ENCODE measurements at regions not wholly inside any gene's neighbourhood (a gene's known extent, or its start where the extent isn't known, plus 50 kb on each side); places are given as distances from the start of the nearest gene placed in this dataset.
A peak's percentile ranks its signal among the peaks of the same experiment; 100 is the strongest.

- TF ChIP-seq TEAD4 (IDR thresholded peaks at IDR 0.05): no peak
These were observed 762.5 kb downstream of the PCDH7 start for GRCh38 chr4:31482691-31483090.

- TF ChIP-seq ZBTB7A (IDR thresholded peaks at IDR 0.05; ENCODE audit: low read depth) (no peak), CEBPB (IDR thresholded peaks at IDR 0.05) (no peak), MAX (IDR thresholded peaks at IDR 0.05) (no peak)
These were observed 796.4 kb downstream of the PCDH7 start for GRCh38 chr4:31516520-31516919.

DNA sequence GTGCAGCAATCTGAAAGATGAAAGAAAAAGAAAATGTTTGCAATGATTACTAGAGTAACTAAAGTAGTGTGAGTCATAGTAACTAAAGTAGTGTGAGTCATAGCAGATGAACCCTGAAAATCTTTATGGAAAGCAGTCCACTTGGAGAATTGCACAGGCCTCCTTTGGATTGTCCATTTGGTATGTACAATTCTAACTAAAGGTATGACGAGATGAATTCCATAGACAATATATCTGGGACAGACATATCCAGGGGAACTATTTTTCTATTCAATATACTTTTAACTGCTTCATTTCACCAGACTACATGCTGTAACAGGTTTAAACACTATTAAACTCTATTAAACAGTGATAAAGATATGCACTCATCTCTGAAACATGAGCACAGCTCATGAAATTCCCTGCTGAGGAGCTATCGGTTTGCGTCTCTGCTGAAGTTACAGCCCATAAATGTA is 798.7 kb downstream of the PCDH7 start:
- TF ChIP-seq MAX (IDR thresholded peaks at IDR 0.05) (no peak), USF1 (IDR thresholded peaks at IDR 0.05) (no peak), CEBPB (IDR thresholded peaks at IDR 0.05) (no peak), FOXM1 (IDR thresholded peaks at IDR 0.05; ENCODE audit: borderline replicate concordance, low read depth) (no peak), NFIC (IDR thresholded peaks at IDR 0.05) (no peak), CREB1 (IDR thresholded peaks at IDR 0.05; ENCODE audit: low read depth) (no peak), TCF12 (IDR thresholded peaks at IDR 0.05; ENCODE audit: low read depth) (no peak)
- TF ChIP-seq, protein P1, sequence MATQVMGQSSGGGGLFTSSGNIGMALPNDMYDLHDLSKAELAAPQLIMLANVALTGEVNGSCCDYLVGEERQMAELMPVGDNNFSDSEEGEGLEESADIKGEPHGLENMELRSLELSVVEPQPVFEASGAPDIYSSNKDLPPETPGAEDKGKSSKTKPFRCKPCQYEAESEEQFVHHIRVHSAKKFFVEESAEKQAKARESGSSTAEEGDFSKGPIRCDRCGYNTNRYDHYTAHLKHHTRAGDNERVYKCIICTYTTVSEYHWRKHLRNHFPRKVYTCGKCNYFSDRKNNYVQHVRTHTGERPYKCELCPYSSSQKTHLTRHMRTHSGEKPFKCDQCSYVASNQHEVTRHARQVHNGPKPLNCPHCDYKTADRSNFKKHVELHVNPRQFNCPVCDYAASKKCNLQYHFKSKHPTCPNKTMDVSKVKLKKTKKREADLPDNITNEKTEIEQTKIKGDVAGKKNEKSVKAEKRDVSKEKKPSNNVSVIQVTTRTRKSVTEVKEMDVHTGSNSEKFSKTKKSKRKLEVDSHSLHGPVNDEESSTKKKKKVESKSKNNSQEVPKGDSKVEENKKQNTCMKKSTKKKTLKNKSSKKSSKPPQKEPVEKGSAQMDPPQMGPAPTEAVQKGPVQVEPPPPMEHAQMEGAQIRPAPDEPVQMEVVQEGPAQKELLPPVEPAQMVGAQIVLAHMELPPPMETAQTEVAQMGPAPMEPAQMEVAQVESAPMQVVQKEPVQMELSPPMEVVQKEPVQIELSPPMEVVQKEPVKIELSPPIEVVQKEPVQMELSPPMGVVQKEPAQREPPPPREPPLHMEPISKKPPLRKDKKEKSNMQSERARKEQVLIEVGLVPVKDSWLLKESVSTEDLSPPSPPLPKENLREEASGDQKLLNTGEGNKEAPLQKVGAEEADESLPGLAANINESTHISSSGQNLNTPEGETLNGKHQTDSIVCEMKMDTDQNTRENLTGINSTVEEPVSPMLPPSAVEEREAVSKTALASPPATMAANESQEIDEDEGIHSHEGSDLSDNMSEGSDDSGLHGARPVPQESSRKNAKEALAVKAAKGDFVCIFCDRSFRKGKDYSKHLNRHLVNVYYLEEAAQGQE (IDR thresholded peaks at IDR 0.05; ENCODE audit: low read depth): no peak

GRCh38 chr4:31530555-31530954 is 810.4 kb downstream of the PCDH7 start:
- TF ChIP-seq USF1 (IDR thresholded peaks at IDR 0.05): no peak
- TF ChIP-seq, protein P1 (IDR thresholded peaks at IDR 0.05; ENCODE audit: low read depth): no peak
- no peak for TF ChIP-seq TCF12 (IDR thresholded peaks at IDR 0.05; ENCODE audit: low read depth)
- TF ChIP-seq EGR1 (IDR thresholded peaks at IDR 0.05): no peak
- no peak for TF ChIP-seq NFIC (IDR thresholded peaks at IDR 0.05)
- TF ChIP-seq TEAD4 (IDR thresholded peaks at IDR 0.05): no peak
- TF ChIP-seq CEBPB (IDR thresholded peaks at IDR 0.05): no peak
- no peak for TF ChIP-seq EP300 (IDR thresholded peaks at IDR 0.05; ENCODE audit: borderline replicate concordance)
- TF ChIP-seq MAX (IDR thresholded peaks at IDR 0.05): no peak
- TF ChIP-seq RAD21 (IDR thresholded peaks at IDR 0.05; ENCODE audit: low read depth): no peak
- no peak for TF ChIP-seq TAF1 (IDR thresholded peaks at IDR 0.05; ENCODE audit: low read depth)
- TF ChIP-seq CREB1 (IDR thresholded peaks at IDR 0.05; ENCODE audit: low read depth): no peak
- no peak for TF ChIP-seq ZBTB7A (IDR thresholded peaks at IDR 0.05; ENCODE audit: low read depth)
- no peak for TF ChIP-seq YY1 (IDR thresholded peaks at IDR 0.05; ENCODE audit: low read depth)
- TF ChIP-seq FOXM1 (IDR thresholded peaks at IDR 0.05; ENCODE audit: borderline replicate concordance, low read depth): no peak

DNA sequence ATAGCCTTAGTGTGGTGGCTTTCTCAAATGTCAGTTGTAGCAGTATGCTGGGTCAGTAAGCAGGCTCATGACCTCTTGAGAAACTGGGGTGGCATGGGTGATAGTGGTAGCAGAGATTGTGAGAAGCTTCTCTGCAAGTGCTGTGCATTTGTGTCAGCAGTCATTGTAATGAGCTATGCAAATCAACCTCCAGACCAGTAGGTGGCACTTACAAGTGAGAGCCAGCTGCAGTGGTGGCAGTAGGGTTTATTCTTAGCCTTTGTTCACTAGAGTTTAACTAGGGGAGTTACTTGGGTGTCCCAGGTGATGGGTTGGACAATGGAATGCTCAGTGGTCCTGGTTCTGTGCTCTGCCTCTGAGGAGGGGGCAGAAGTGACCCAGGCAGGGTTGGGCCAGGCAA is 818.7 kb downstream of the PCDH7 start:
- no peak for TF ChIP-seq TCF12 (IDR thresholded peaks at IDR 0.05; ENCODE audit: low read depth)
- 0 out of 2 replicates have a peak, but pooled peaks have one; percentile 3 for TF ChIP-seq RAD21 (IDR thresholded peaks at IDR 0.05; ENCODE audit: low read depth)

DNA sequence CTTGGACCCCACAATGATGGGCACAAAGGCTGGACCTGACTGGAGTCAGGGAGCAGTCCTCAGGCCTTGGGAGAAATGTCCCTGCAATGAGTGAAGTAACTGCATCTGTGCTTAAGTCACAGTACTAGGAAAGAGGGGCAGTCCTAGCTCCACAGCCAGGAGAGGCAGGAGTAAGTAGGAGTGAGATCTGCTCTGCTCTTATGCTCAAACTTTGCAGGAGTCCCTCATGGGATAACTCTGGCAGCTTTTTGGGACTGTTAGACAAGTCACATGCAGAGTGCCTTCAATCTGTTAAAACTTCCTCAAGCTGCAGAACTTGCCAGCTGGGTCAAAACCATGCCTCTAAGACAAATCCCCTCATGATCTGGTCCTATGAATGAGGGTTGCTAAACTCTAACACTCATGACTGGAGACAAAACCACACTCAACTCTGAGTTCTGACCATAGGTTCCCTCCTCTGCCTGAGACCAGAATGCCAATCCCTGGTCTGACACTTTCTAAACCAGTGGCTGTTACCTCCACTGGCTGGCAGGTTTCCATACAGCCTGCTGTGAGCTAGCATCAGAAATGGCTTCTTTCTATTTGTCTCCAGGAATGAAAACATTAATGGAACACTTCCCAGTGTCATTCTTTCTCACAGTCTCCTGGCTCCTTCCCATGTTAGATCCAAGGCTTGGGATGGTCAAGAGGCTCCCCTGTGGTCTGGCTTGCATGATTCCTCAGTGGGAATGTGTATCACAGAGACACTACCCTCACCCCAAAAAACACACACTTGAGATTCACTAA is 819.3 kb downstream of the PCDH7 start:
- TF ChIP-seq CREB1 (IDR thresholded peaks at IDR 0.05; ENCODE audit: low read depth): no peak
- TF ChIP-seq YY1 (IDR thresholded peaks at IDR 0.05; ENCODE audit: low read depth): no peak
- no peak for TF ChIP-seq NFIC (IDR thresholded peaks at IDR 0.05)
- no peak for TF ChIP-seq USF1 (IDR thresholded peaks at IDR 0.05)
- TF ChIP-seq MAX (IDR thresholded peaks at IDR 0.05): no peak
- TF ChIP-seq TEAD4 (IDR thresholded peaks at IDR 0.05): no peak
- TF ChIP-seq ZBTB7A (IDR thresholded peaks at IDR 0.05; ENCODE audit: low read depth): no peak
- TF ChIP-seq FOXM1 (IDR thresholded peaks at IDR 0.05; ENCODE audit: borderline replicate concordance, low read depth): no peak
- no peak for TF ChIP-seq EP300 (IDR thresholded peaks at IDR 0.05; ENCODE audit: borderline replicate concordance)
- TF ChIP-seq EGR1 (IDR thresholded peaks at IDR 0.05): no peak
- no peak for TF ChIP-seq TAF1 (IDR thresholded peaks at IDR 0.05; ENCODE audit: low read depth)
- TF ChIP-seq, protein P1 (IDR thresholded peaks at IDR 0.05; ENCODE audit: low read depth): no peak
- TF ChIP-seq RAD21 (IDR thresholded peaks at IDR 0.05; ENCODE audit: low read depth): no peak
- no peak for TF ChIP-seq CEBPB (IDR thresholded peaks at IDR 0.05)
- TF ChIP-seq TCF12 (IDR thresholded peaks at IDR 0.05; ENCODE audit: low read depth): no peak
